ENCODE measurements at regions not wholly inside any gene's neighbourhood (a gene's known extent, or its start where the extent isn't known, plus 50 kb on each side); places are given as distances from the start of the nearest gene placed in this dataset.

GRCh38 chr16:59740858-59741257 lies 1006.7 kb upstream of the GOT2 start:
- TF ChIP-seq CTCF (conservative IDR thresholded peaks at IDR 0.05; ENCODE audit: low read depth, low read length) (no peak), EZH2 (IDR thresholded peaks at IDR 0.05; ENCODE audit: low read length, unreplicated experiment) (no peak), EZH2phosphoT487 (IDR thresholded peaks at IDR 0.05; ENCODE audit: borderline replicate concordance, low read length) (no peak)

Measured in PC-3 (cell line).